AG09309 (cell line): ENCODE measurements at regions not wholly inside any gene's neighbourhood (a gene's known extent, or its start where the extent isn't known, plus 50 kb on each side); places are given as distances from the start of the nearest gene placed in this dataset.

Experiments used
- DNase-seq: peaks from one replicate; pipeline ENCODE4 v3.0.0-alpha.2; 2010; ENCODE audit warnings: low read depth
- H3K4me3 ChIP-seq: 2 replicates; pipeline ENCODE4 v1.5.1; 2011; ENCODE audit warnings: mild to moderate bottlenecking, low read depth, low read length, moderate library complexity; ENCODE audit not compliant: control insufficient read depth
- TF ChIP-seq, protein P1 (sequence below): IDR thresholded peaks from 2 replicates; pipeline ENCODE4 v1.5.1; 2011; ENCODE audit warnings: mild to moderate bottlenecking, low read depth, low read length, inconsistent platforms; ENCODE audit not compliant: insufficient read depth, control insufficient read depth; ENCODE audit errors: missing control alignments

GRCh38 chr6:128616342-128616741 is 95.9 kb upstream of the PTPRK start:
- TF ChIP-seq, protein P1, sequence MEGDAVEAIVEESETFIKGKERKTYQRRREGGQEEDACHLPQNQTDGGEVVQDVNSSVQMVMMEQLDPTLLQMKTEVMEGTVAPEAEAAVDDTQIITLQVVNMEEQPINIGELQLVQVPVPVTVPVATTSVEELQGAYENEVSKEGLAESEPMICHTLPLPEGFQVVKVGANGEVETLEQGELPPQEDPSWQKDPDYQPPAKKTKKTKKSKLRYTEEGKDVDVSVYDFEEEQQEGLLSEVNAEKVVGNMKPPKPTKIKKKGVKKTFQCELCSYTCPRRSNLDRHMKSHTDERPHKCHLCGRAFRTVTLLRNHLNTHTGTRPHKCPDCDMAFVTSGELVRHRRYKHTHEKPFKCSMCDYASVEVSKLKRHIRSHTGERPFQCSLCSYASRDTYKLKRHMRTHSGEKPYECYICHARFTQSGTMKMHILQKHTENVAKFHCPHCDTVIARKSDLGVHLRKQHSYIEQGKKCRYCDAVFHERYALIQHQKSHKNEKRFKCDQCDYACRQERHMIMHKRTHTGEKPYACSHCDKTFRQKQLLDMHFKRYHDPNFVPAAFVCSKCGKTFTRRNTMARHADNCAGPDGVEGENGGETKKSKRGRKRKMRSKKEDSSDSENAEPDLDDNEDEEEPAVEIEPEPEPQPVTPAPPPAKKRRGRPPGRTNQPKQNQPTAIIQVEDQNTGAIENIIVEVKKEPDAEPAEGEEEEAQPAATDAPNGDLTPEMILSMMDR, result no peak

GRCh38 chr6:128606611-128607010 is 86.2 kb upstream of the PTPRK start:
- TF ChIP-seq, protein P1, result no peak
- no peak for DNase-seq

More at GRCh38 chr6:128616342-128616741, 95.9 kb upstream of the PTPRK start:
- no peak overlapping the region for H3K4me3 ChIP-seq
- no peak for DNase-seq

DNA sequence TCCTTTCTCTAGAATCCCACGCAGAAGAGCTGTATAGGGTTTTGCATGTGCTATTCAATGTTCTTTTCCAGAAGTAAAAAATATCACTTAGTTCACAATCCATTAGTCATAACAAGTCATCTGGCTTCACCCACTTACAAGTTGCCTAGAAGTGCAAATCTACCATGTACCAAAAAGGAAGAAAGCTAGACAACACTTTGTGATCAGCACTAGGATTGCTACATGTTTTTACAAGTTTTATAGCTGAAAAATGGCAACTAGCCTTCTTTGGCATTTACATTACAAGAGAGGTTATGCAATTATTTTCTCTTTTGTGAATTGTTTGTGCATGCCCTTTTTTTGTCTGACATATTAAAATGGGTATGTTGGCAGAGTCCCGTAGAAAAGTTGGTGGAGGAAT is 85.6 kb upstream of the PTPRK start:
- DNase-seq, result peak; percentile 72
- TF ChIP-seq, protein P1, result no peak
- H3K4me3 ChIP-seq, result no peak overlapping the region

More at GRCh38 chr6:128606611-128607010, 86.2 kb upstream of the PTPRK start:
- H3K4me3 ChIP-seq, result no peak overlapping the region

GRCh38 chr6:128601060-128601459 is 80.7 kb upstream of the PTPRK start:
- H3K4me3 ChIP-seq, result no peak overlapping the region
- DNase-seq, result no peak
- TF ChIP-seq, protein P1, result no peak

DNA sequence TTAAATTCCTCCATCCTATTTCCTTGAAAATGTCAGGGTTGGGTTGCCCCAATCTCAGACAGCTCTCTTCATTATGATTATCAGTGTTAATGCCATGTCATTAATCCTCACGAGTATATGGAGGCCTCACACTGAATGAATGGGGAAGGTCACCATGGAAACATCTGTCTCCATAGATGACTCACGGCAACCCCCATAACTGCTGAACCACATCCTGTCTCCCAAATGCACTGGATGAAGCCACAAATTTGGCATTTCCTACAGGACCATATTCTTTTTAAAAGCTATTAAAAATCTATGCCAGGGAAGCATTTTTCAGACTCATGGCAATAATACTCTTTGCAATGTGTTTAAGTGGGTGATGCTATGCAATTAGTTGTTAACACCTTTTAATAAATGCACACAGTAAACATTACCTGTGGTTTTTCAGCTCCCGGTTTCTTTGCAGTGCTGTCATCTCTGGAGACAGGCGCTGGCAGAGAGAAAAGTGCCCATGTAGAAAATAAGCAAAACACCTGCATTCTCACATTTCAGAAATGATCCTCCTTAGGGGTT is 80.1 kb upstream of the PTPRK start:
- no peak overlapping the region for H3K4me3 ChIP-seq
- TF ChIP-seq, protein P1, result no peak
- DNase-seq, result peak; percentile 82

GRCh38 chr6:128599036-128599435 is 78.6 kb upstream of the PTPRK start:
- no peak overlapping the region for H3K4me3 ChIP-seq
- DNase-seq, result no peak
- TF ChIP-seq, protein P1, result no peak
